Epithelial cell of esophagus (primary cell): ENCODE measurements at regions not wholly inside any gene's neighbourhood (a gene's known extent, or its start where the extent isn't known, plus 50 kb on each side); places are given as distances from the start of the nearest gene placed in this dataset.
A peak's percentile ranks its signal among the peaks of the same experiment; 100 is the strongest.

Experiments used
- DNase-seq: peaks from one replicate; pipeline ENCODE4 v3.0.0; 2010; ENCODE audit warnings: low read depth
- H3K4me3 ChIP-seq: 2 replicates; pipeline ENCODE4 v1.5.1; 2011; ENCODE audit warnings: mild to moderate bottlenecking, low read length, control low read depth
- CTCF ChIP-seq: IDR thresholded peaks from 2 replicates; pipeline ENCODE4 v1.5.1; 2011; ENCODE audit warnings: low read depth, mild to moderate bottlenecking, low read length, control low read depth, inconsistent platforms; ENCODE audit not compliant: insufficient read depth; ENCODE audit errors: missing control alignments

GRCh38 chr13:85091631-85092234, 707.5 kb downstream of the SLITRK6 start:
- DNase-seq, result peak; percentile 14
- no peak for TF ChIP-seq CTCF

GRCh38 chr13:85089186-85089585, 710.0 kb downstream of the SLITRK6 start:
- no peak overlapping the region for H3K4me3 ChIP-seq
- TF ChIP-seq CTCF, result no peak
- DNase-seq, result no peak

More at GRCh38 chr13:85091631-85092234, 707.5 kb downstream of the SLITRK6 start:
- no peak overlapping the region for H3K4me3 ChIP-seq

- no peak for TF ChIP-seq CTCF
- H3K4me3 ChIP-seq, result no peak overlapping the region
- no peak for DNase-seq
Observed at GRCh38 chr13:85080691-85081090, 718.5 kb downstream of the SLITRK6 start.

- H3K4me3 ChIP-seq, result no peak overlapping the region
- DNase-seq, result no peak
- TF ChIP-seq CTCF, result no peak
Observed at GRCh38 chr13:85076343-85076742, 722.9 kb downstream of the SLITRK6 start.

- TF ChIP-seq CTCF, result no peak
- DNase-seq, result peak; percentile 58
- H3K4me3 ChIP-seq, result no peak overlapping the region
Observed at GRCh38 chr13:85074543-85075313, 724.5 kb downstream of the SLITRK6 start.

- DNase-seq, result no peak
- TF ChIP-seq CTCF, result no peak
- H3K4me3 ChIP-seq, result no peak overlapping the region
Observed at GRCh38 chr13:85068231-85068630, 731.0 kb downstream of the SLITRK6 start.
